HG02973 (cell line): ENCODE measurements at regions not wholly inside any gene's neighbourhood (a gene's known extent, or its start where the extent isn't known, plus 50 kb on each side); places are given as distances from the start of the nearest gene placed in this dataset.
"Not testable (repeated sequence)": the region's sequence is repeated elsewhere in the genome, so short reads cannot be mapped to it uniquely, and the experiment has no call there.

Source experiments
- ATAC-seq: cut with Tn5 transposase; IDR thresholded peaks from one replicate; pipeline ENCODE4 v1.9.1; 2021; ENCODE audit warnings: moderate library complexity; ENCODE audit not compliant: unreplicated experiment

- no peak for ATAC-seq
These were observed 596.9 kb upstream of the ARPP21 start for GRCh38 chr3:35042210-35042991.

- ATAC-seq = no peak
These were observed 596.3 kb upstream of the ARPP21 start for GRCh38 chr3:35043040-35043439.

GRCh38 chr3:35044190-35044589 lies 595.1 kb upstream of the ARPP21 start:
- no peak for ATAC-seq

GRCh38 chr3:35045118-35045517 lies 594.2 kb upstream of the ARPP21 start:
- no peak for ATAC-seq

- no peak for ATAC-seq
These were observed 574.6 kb upstream of the ARPP21 start for GRCh38 chr3:35064761-35065160.

- ATAC-seq = no peak
These were observed 573.4 kb upstream of the ARPP21 start for GRCh38 chr3:35065891-35066290.

- no peak for ATAC-seq
These were observed 571.6 kb upstream of the ARPP21 start for GRCh38 chr3:35067750-35068149.

GRCh38 chr3:35070088-35070487 lies 569.2 kb upstream of the ARPP21 start:
- ATAC-seq = no peak

GRCh38 chr3:35071772-35072171 lies 567.6 kb upstream of the ARPP21 start:
- ATAC-seq = no peak

- ATAC-seq = no peak
These were observed 560.5 kb upstream of the ARPP21 start for GRCh38 chr3:35078780-35079179.

- no peak for ATAC-seq
These were observed 559.9 kb upstream of the ARPP21 start for GRCh38 chr3:35079403-35079802.

- no peak for ATAC-seq
These were observed 557.4 kb upstream of the ARPP21 start for GRCh38 chr3:35081899-35082298.

- no peak for ATAC-seq
These were observed 550.4 kb upstream of the ARPP21 start for GRCh38 chr3:35088943-35089342.

- no peak for ATAC-seq
These were observed 524.6 kb upstream of the ARPP21 start for GRCh38 chr3:35114686-35115085.

- no peak for ATAC-seq
These were observed 519.3 kb upstream of the ARPP21 start for GRCh38 chr3:35120026-35120425.

GRCh38 chr3:35137612-35138011 lies 501.7 kb upstream of the ARPP21 start:
- no peak for ATAC-seq

- no peak for ATAC-seq
These were observed 497.9 kb upstream of the ARPP21 start for GRCh38 chr3:35141406-35141805.

GRCh38 chr3:35144011-35144410 lies 495.3 kb upstream of the ARPP21 start:
- ATAC-seq = no peak

GRCh38 chr3:35146256-35147035 lies 492.9 kb upstream of the ARPP21 start:
- not testable (repeated sequence) for ATAC-seq

- no peak for ATAC-seq
These were observed 455.2 kb upstream of the ARPP21 start for GRCh38 chr3:35183927-35184675.

- ATAC-seq = no peak
These were observed 454.6 kb upstream of the ARPP21 start for GRCh38 chr3:35184775-35185174.

- ATAC-seq = no peak
These were observed 451.4 kb upstream of the ARPP21 start for GRCh38 chr3:35187908-35188307.
